Stimulated activated CD4-positive, alpha-beta T cell treated with anti-CD3 and anti-CD28 coated beads, Interleukin-15, amount 100 ng/mL, for 48 hours (primary cell): ENCODE measurements at regions not wholly inside any gene's neighbourhood (a gene's known extent, or its start where the extent isn't known, plus 50 kb on each side); places are given as distances from the start of the nearest gene placed in this dataset.
"Not testable (repeated sequence)": the region's sequence is repeated elsewhere in the genome, so short reads cannot be mapped to it uniquely, and the experiment has no call there.

ENCODE experiments used
- DNase-seq, 2 donors: peaks; one replicate each; pipeline ENCODE4 v3.0.0-alpha.2; 2020; ENCODE audit warnings: low read depth in 2 of 2

- not testable (repeated sequence) for DNase-seq
Observed at GRCh38 chrX:138282598-138283150, 428.8 kb downstream of the FGF13 start.

- DNase-seq = no peak
Observed at GRCh38 chrX:138287205-138287877, 424.2 kb downstream of the FGF13 start.

GRCh38 chrX:138294951-138295350, 416.6 kb downstream of the FGF13 start:
- no peak for DNase-seq

- DNase-seq = no peak
Observed at GRCh38 chrX:138298268-138298667, 413.2 kb downstream of the FGF13 start.

- DNase-seq = no peak
Observed at GRCh38 chrX:138345801-138346200, 365.7 kb downstream of the FGF13 start.

- DNase-seq = no peak
Observed at GRCh38 chrX:138349351-138349750, 362.2 kb downstream of the FGF13 start.

GRCh38 chrX:138378876-138379275, 332.6 kb downstream of the FGF13 start:
- no peak for DNase-seq

- no peak for DNase-seq
Observed at GRCh38 chrX:138408101-138408500, 303.4 kb downstream of the FGF13 start.

- no peak for DNase-seq
Observed at GRCh38 chrX:138411048-138411447, 300.5 kb downstream of the FGF13 start.
